K562 (cell line): ENCODE measurements at regions not wholly inside any gene's neighbourhood (a gene's known extent, or its start where the extent isn't known, plus 50 kb on each side); places are given as distances from the start of the nearest gene placed in this dataset.

Experiments
- CCAR2 ChIP-seq: fragments of 200-400 bp; formaldehyde crosslinking; IDR thresholded peaks from 2 replicates; pipeline ENCODE4 v1.6.1; 2017; ENCODE audit warnings: mild to moderate bottlenecking, low read depth, low read length
- E2F4 ChIP-seq: sonication (generic); formaldehyde crosslinking; IDR thresholded peaks from 2 replicates; pipeline ENCODE4 v1.8.0; 2022; ENCODE audit warnings: mild to moderate bottlenecking, low read depth, missing genetic modification reagents
- IRF2 ChIP-seq: sonication (generic); formaldehyde crosslinking; IDR thresholded peaks from 2 replicates; pipeline ENCODE4 v1.8.1; 2022; ENCODE audit warnings: mild to moderate bottlenecking, missing genetic modification reagents
- IRF9 ChIP-seq: fragments of 450-650 bp; IDR thresholded peaks from 2 replicates; pipeline ENCODE4 v1.6.1; 2016; ENCODE audit warnings: missing biosample characterization, missing genetic modification characterization
- MTA2 ChIP-seq: fragments of 450-650 bp; IDR thresholded peaks from 2 replicates; pipeline ENCODE4 v1.6.1; 2016; ENCODE audit warnings: low read depth
- MYNN ChIP-seq, 2 experiments: sonication (generic); formaldehyde crosslinking in 1 of 2; IDR thresholded peaks; 2 replicates each; pipeline versions ENCODE4 v1.5.0 to v1.6.1; 2016 to 2020; ENCODE audit warnings: antibody characterized with exemption in 1 of 2, missing genetic modification reagents in 1 of 2
- NFE2 ChIP-seq: IDR thresholded peaks from 2 replicates; pipeline ENCODE4 v1.6.1; 2014; ENCODE audit warnings: antibody characterized with exemption, low read depth
- NKRF ChIP-seq: fragments of 450-650 bp; IDR thresholded peaks from 2 replicates; pipeline ENCODE4 v1.6.1; 2016; ENCODE audit warnings: borderline replicate concordance
- PRDM10 ChIP-seq: fragments of 450-650 bp; IDR thresholded peaks from 2 replicates; pipeline ENCODE4 v1.6.1; 2018; ENCODE audit not compliant: partially characterized antibody
- RB1 ChIP-seq: fragments of 450-650 bp; IDR thresholded peaks from 2 replicates; pipeline ENCODE4 v1.6.1; 2017; ENCODE audit warnings: low read depth, mild to moderate bottlenecking
- RBM14 ChIP-seq: fragments of 200-400 bp; formaldehyde crosslinking; IDR thresholded peaks from 2 replicates; pipeline ENCODE4 v1.6.1; 2018; ENCODE audit warnings: low read depth, mild to moderate bottlenecking, low read length, moderate library complexity, borderline replicate concordance; ENCODE audit not compliant: insufficient read depth
- SMARCA5 ChIP-seq: fragments of 450-650 bp; IDR thresholded peaks from 2 replicates; pipeline ENCODE4 v1.6.1; 2016
- SP2 ChIP-seq: IDR thresholded peaks from 2 replicates; pipeline ENCODE4 v1.6.1; 2011; ENCODE audit warnings: mild to moderate bottlenecking, low read depth, low read length, moderate library complexity; ENCODE audit not compliant: poor library complexity, severe bottlenecking; ENCODE audit errors: extremely low read depth
- THAP12 ChIP-seq: fragments of 250-450 bp; sonication (Bioruptor Pico); IDR thresholded peaks from 2 replicates; pipeline ENCODE4 v1.9.0; 2021; ENCODE audit warnings: mild to moderate bottlenecking, inconsistent platforms
- THRA ChIP-seq: fragments of 450-650 bp; IDR thresholded peaks from 2 replicates; pipeline ENCODE4 v1.6.1; 2017; ENCODE audit warnings: mild to moderate bottlenecking, moderate library complexity
- ZNF282 ChIP-seq: sonication (generic); formaldehyde crosslinking; IDR thresholded peaks from 2 replicates; pipeline ENCODE4 v1.8.1; 2023; ENCODE audit warnings: missing genetic modification reagents
- ZNF445 ChIP-seq: fragments of 250-450 bp; sonication (Bioruptor Pico); IDR thresholded peaks from 2 replicates; pipeline ENCODE4 v1.4.0; 2020; ENCODE audit warnings: low read depth, mild to moderate bottlenecking, moderate library complexity

- TF ChIP-seq MTA2, result peak; percentile 53; the same call in 1 of the 2 replicates
- no peak for TF ChIP-seq PRDM10
- TF ChIP-seq RB1, result no peak
- no peak for TF ChIP-seq E2F4
- no peak for TF ChIP-seq IRF2 (CRISPR knock-in tag)
- TF ChIP-seq THAP12 (CRISPR knock-in tag), result no peak
- TF ChIP-seq ZNF282 (CRISPR knock-in tag), result no peak
- TF ChIP-seq MYNN (IDR thresholded peaks at IDR 0.05), result peak; percentile 46; the same call in 1 of the 2 replicates
- TF ChIP-seq MYNN (CRISPR knock-in tag; IDR thresholded peaks at IDR 0.05), result no peak
- no peak for TF ChIP-seq NFE2
- no peak for TF ChIP-seq SP2
- no peak for TF ChIP-seq ZNF445 (CRISPR knock-in tag)
- TF ChIP-seq IRF9 (tag), result no peak
- no peak for TF ChIP-seq THRA
- no peak for TF ChIP-seq NKRF
- no peak for TF ChIP-seq SMARCA5
- TF ChIP-seq CCAR2, result no peak
- no peak for TF ChIP-seq RBM14
Measured at GRCh38 chr7:97450516-97450915, 281.4 kb upstream of the TAC1 start (continued).
